Caco-2 (cell line): ENCODE measurements at regions not wholly inside any gene's neighbourhood (a gene's known extent, or its start where the extent isn't known, plus 50 kb on each side); places are given as distances from the start of the nearest gene placed in this dataset.

Source experiments
- BruUV-seq: library from RNA; stranded (reverse); fragments of 400-500 nt; replicated peaks from 2 replicates; lab custom pipeline; 2021; lab: Mats Ljungman, UMichigan
- CTCF ChIA-PET: fragments of 300-600 bp; sonication (Branson Sonifier 250); formaldehyde crosslinking; loops from one replicate; lab custom pipeline; 2022; ENCODE audit warnings: antibody characterized with exemption; lab: Charles Lee
- POLR2A ChIA-PET: fragments of 300-600 bp; sonication (Branson Sonifier 250); formaldehyde crosslinking; loops from one replicate; lab custom pipeline; 2022; ENCODE audit warnings: antibody characterized with exemption; lab: Charles Lee
- DNase-seq, 2 experiments: peaks; one replicate each; pipeline versions ENCODE4 v3.0.0 to v3.0.0-alpha.2; 2020 to 2022
- H3K27me3 ChIP-seq: replicated peaks from 2 replicates; pipeline ENCODE4 v1.6.0; 2011; ENCODE audit warnings: low read length; ENCODE audit not compliant: control insufficient read depth, insufficient read depth
- H3K36me3 ChIP-seq: 2 replicates; pipeline ENCODE4 v1.5.1; 2011; ENCODE audit warnings: low read length; ENCODE audit not compliant: control insufficient read depth, insufficient read depth
- H3K4me1 ChIP-seq: fragments of 250-450 bp; sonication (Bioruptor Pico); 2 replicates; pipeline ENCODE4 v1.5.1; 2020; ENCODE audit warnings: mild to moderate bottlenecking
- H3K4me3 ChIP-seq: 2 replicates; pipeline ENCODE4 v1.5.1; 2011; ENCODE audit warnings: low read depth, mild to moderate bottlenecking, control low read depth, low read length
- H3K9me3 ChIP-seq: fragments of 250-450 bp; sonication (Bioruptor Pico); 2 replicates; pipeline ENCODE4 v1.5.1; 2020; ENCODE audit warnings: mild to moderate bottlenecking, moderate library complexity
- H3K27ac Mint-ChIP-seq: one replicate; pipeline ENCODE4 v1.8.0; 2022; ENCODE audit warnings: mixed read lengths; ENCODE audit not compliant: unreplicated experiment
- H3K27me3 Mint-ChIP-seq: one replicate; pipeline ENCODE4 v1.8.0; 2022; ENCODE audit warnings: mixed read lengths; ENCODE audit not compliant: insufficient read depth, unreplicated experiment
- H3K36me3 Mint-ChIP-seq: one replicate; pipeline ENCODE4 v1.8.0; 2022; ENCODE audit warnings: mild to moderate bottlenecking, mixed read lengths; ENCODE audit not compliant: insufficient read depth, unreplicated experiment
- H3K4me1 Mint-ChIP-seq: one replicate; pipeline ENCODE4 v1.8.0; 2022; ENCODE audit warnings: low read depth, mixed read lengths; ENCODE audit not compliant: unreplicated experiment
- H3K4me3 Mint-ChIP-seq: one replicate; pipeline ENCODE4 v1.8.0; 2022; ENCODE audit warnings: mild to moderate bottlenecking, moderate library complexity, mixed read lengths; ENCODE audit not compliant: unreplicated experiment
- H3K9me3 Mint-ChIP-seq: one replicate; pipeline ENCODE4 v1.8.0; 2022; ENCODE audit warnings: mixed read lengths; ENCODE audit not compliant: unreplicated experiment
- CTCF ChIP-seq, 2 experiments: fragments of 200-600 bp in 1 of 2; IDR thresholded peaks; 1 replicate in 1 of 2; 2 replicates in 1 of 2; pipeline versions ENCODE4 v1.5.1 to v1.8.0; 2011 to 2022; ENCODE audit warnings: antibody characterized with exemption in 1 of 2, control low read depth in 1 of 2, inconsistent platforms in 1 of 2, low read depth in 1 of 2, low read length in 1 of 2, mild to moderate bottlenecking in 1 of 2, moderate library complexity in 1 of 2; ENCODE audit not compliant: insufficient read depth in 1 of 2, severe bottlenecking in 1 of 2, unreplicated experiment in 1 of 2
- intact Hi-C: fragments of 100-400 bp; cut with micrococcal nuclease; formaldehyde crosslinking; loops from one replicate; pipeline ENCODE4 v1.10.0; 2022; ENCODE audit not compliant: unreplicated experiment

- intact Hi-C loops, result no loop called here
- H3K4me1 ChIP-seq, result no peaks in the 10 kb centered on the region
- POLR2A ChIA-PET, result no interaction called here
- CTCF ChIA-PET, result no interaction called here
- H3K36me3 ChIP-seq, result no peaks in the 10 kb centered on the region
- Mint-ChIP-seq H3K27me3 (peaks cover 5% of the 10 kb centered on the region), H3K36me3 (no peaks in the 10 kb centered on the region), H3K4me1 (no peaks in the 10 kb centered on the region), H3K4me3 (no peak overlapping the region), H3K9me3 (no peaks in the 10 kb centered on the region), H3K27ac (no peak overlapping the region)
- no peak overlapping the region for H3K4me3 ChIP-seq
- no peaks in the 10 kb centered on the region for H3K9me3 ChIP-seq
- BruUV-seq, result no TSS peak
- H3K27me3 ChIP-seq, result no peaks in the 10 kb centered on the region
- no peak for TF ChIP-seq CTCF (IDR thresholded peaks at IDR 0.05; ENCODE audit: insufficient read depth in 1 of 2, low read depth in 1 of 2, low read length in 1 of 2, severe bottlenecking in 1 of 2, unreplicated experiment in 1 of 2)
- DNase-seq, result no peak
Measured at GRCh38 chr1:4395676-4396075, 258.7 kb upstream of the AJAP1 start.

DNA sequence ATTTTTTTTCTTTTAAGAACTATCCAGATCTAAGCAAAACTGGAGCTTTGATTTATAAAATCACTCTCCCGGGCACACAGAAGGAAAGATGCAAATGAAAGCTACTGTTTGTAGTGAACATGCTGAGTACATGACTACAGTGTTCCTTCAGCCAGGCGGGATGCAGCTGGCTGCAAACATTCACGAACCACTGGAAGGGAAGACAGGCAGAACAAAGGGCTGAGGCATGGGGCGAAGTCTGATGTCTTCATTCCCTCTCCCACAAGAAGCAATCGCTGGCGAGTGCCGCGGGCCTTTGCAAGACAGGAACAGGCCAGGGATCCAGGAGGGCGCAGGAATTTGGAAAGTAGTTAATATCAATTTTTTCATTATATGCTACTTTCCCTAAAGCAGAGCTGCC, 257.9 kb upstream of the AJAP1 start:
- no peaks in the 10 kb centered on the region for H3K4me1 ChIP-seq
- H3K4me3 Mint-ChIP-seq, result no peak overlapping the region
- no peaks in the 10 kb centered on the region for H3K36me3 ChIP-seq
- intact Hi-C loops, result no loop called here
- no peak overlapping the region for H3K4me3 ChIP-seq
- H3K36me3 Mint-ChIP-seq, result no peaks in the 10 kb centered on the region
- no peaks in the 10 kb centered on the region for H3K4me1 Mint-ChIP-seq
- H3K27ac Mint-ChIP-seq, result no peak overlapping the region
- no peaks in the 10 kb centered on the region for H3K9me3 Mint-ChIP-seq
- peaks cover 5% of the 10 kb centered on the region for H3K27me3 Mint-ChIP-seq
- no peaks in the 10 kb centered on the region for H3K27me3 ChIP-seq
- POLR2A ChIA-PET, result no interaction called here
- CTCF ChIA-PET, result no interaction called here
- no peak for TF ChIP-seq CTCF (IDR thresholded peaks at IDR 0.05; ENCODE audit: insufficient read depth in 1 of 2, low read depth in 1 of 2, low read length in 1 of 2, severe bottlenecking in 1 of 2, unreplicated experiment in 1 of 2)
- no peak for DNase-seq
- H3K9me3 ChIP-seq, result no peaks in the 10 kb centered on the region
- BruUV-seq, result no TSS peak

GRCh38 chr1:4397196-4397595, 257.2 kb upstream of the AJAP1 start:
- ChIA-PET CTCF (no interaction called here), POLR2A (no interaction called here)
- H3K9me3 ChIP-seq, result no peaks in the 10 kb centered on the region
- BruUV-seq, result no TSS peak
- no peaks in the 10 kb centered on the region for H3K4me1 Mint-ChIP-seq
- H3K27ac Mint-ChIP-seq, result no peak overlapping the region
- H3K4me3 ChIP-seq, result no peak overlapping the region
- H3K36me3 Mint-ChIP-seq, result no peaks in the 10 kb centered on the region
- peaks cover 5% of the 10 kb centered on the region for H3K27me3 Mint-ChIP-seq
- intact Hi-C loops, result no loop called here
- no peaks in the 10 kb centered on the region for H3K4me1 ChIP-seq
- H3K9me3 Mint-ChIP-seq, result no peaks in the 10 kb centered on the region
- no peak overlapping the region for H3K4me3 Mint-ChIP-seq
- no peaks in the 10 kb centered on the region for H3K36me3 ChIP-seq
- DNase-seq, result no peak
- TF ChIP-seq CTCF (IDR thresholded peaks at IDR 0.05; ENCODE audit: insufficient read depth in 1 of 2, low read depth in 1 of 2, low read length in 1 of 2, severe bottlenecking in 1 of 2, unreplicated experiment in 1 of 2), result no peak
- no peaks in the 10 kb centered on the region for H3K27me3 ChIP-seq
